Stimulated activated CD4-positive, alpha-beta T cell treated with anti-CD3 and anti-CD28 coated beads, Interleukin-12 subunit alpha, Interleukin-12 subunit beta, amount 100 ng/mL, for 24 hours (primary cell): ENCODE measurements at regions not wholly inside any gene's neighbourhood (a gene's known extent, or its start where the extent isn't known, plus 50 kb on each side); places are given as distances from the start of the nearest gene placed in this dataset.
"Not testable (repeated sequence)": the region's sequence is repeated elsewhere in the genome, so short reads cannot be mapped to it uniquely, and the experiment has no call there.

Experiments used
- DNase-seq, 2 experiments: peaks; one replicate each; pipeline ENCODE4 v3.0.0-alpha.2; 2020; ENCODE audit warnings: low read depth in 2 of 2

DNA sequence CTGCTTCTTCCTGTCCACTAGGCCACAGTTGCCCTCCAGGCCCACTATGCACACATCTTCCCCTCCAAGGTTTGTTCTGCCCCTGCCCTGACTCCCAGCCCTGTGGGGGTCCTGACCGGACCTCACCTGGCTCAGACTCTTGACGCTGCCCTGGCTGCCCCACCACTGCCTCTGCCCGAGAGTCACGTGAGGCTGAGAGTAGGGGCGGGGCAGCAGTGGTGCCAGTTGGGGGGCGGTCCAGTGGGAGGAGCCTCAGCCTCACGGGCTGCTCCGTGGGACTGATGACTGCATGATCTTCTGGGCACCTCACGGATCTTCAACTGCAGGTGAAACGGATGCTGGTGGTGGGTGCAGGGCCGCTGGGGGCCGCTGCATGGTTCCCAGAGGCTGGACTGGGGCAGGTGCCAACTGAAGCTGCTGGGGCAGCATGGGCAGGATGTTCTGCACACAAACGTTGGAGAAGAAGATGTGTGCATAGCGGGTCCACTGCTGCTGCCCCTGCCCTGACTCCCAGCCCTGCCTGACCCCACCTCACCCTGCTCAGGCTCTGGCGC, 77.6 kb downstream of the HHIPL2 start:
- DNase-seq, result not testable (repeated sequence)

DNA sequence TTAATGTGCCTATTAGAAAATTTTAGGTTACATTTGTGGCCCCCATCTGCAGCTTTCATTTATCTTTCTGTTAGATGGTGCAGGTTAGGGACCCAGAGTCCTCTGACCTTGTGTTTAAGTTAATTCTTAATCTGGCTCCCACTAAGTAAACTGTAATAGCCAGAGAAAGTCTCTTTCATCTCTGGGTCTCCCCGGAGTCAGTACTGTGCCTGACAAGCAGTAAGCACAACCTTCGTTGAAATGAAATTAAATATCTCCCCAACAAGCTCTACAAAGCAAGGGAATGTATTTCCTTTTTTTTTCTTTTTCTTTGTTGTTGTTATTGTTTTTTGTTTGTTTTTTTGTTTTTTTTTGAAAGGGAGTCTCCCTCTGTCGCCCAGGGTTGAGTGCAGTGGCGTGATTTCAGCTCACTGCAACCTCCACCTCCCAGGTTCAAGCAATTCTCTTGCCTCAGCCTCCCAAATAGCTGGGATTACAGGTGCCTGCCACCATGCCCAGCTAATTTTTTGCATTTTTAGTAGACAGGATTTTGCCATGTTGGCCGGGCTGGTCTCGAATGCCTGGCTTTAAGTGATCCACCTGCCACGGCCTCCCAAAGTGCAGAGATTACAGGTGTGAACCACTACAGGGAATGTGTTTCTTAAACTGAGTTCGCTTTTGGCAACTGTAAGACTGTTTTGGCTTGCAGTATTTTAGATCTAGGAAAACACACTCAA, 81.6 kb downstream of the HHIPL2 start:
- no peak for DNase-seq

DNA sequence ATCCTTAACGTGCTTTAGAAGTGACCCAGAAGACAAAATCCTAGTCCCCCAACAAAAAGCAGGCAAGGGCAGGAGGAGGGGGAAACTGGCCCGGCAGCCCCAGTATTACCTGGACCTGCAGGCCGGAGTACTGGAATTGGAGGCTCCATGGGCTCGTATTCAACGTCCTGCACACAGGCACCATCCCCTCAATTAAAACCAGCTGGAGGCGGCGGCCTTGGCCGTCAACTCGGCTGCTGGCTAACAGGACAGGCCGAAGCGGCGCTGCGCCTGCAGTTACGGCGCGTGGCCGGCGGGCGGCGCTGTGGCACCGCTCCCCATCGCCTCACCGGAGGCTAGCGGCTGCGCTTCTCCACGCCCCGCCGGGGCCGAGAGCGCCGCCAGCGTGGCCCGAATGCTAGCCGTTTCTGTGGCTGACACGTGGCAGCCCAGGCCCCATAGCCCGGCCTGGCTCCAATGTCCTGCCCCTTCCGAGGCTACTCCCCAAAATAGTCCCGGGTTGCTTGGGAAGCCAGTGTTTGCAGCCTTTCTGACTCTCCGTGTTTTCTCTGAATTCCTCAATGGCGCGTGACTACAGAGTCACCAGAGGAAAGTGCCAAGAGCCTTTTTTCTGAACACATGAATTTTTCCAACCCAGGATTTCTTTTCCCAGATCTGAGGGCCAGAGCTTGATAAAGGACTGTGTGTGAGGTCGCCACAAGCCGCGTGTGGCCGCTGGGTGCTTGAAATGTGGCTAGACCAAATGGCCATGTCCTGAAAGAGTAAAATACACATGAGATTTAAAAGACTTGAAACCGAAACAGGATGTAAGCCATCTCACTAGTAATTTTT, 82.5 kb downstream of the HHIPL2 start:
- peak; percentile 69 to 70 for DNase-seq

DNA sequence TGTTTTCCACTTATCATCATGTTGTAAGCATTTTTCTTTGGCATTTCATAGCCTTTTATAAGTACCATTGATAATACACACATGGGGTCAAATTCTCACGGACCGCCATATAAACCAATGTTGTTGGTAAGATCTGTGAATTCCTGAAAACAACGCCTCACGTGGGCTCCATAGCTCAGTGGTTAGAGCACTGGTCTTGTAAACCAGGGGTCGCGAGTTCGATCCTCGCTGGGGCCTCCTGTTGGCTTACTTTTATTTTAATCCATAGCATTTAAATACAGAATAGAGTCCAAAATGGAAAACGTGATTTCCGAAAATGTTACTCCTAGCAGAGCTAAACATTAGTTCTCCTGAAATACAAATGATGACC, 83.1 kb downstream of the HHIPL2 start:
- DNase-seq, result peak; percentile 53 to 74

DNA sequence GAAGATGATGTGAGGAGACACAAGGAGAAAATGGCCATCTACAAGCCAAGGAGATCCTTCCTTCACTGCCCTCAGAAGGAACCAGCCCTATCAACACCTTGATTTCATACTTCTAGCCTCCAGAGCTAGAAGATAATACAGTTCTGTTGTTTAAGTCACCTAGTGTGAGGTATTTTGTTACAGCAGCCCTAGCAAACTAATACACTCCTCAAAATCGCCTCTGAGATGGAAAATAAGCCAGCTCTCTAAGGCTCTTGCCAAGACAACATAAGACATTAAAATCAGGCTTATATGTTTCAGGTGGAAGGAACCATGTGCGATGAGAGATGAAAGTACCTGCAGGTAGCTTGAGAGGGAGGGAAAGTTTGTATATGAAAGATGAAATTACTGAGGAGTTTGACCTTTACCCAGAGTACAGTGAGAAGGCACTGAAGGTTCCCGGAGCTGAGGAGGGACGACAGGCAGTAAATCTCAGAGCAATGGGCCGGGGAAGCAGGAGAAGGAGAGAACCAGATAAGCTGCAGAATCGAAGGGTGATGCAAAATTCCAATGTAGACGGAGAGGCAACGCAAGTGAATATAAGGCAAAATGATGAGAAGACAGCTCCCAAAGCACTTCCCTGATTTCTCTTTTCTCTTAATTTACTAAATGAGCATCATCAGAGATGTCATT, 84.7 kb downstream of the HHIPL2 start:
- DNase-seq, result no peak

DNA sequence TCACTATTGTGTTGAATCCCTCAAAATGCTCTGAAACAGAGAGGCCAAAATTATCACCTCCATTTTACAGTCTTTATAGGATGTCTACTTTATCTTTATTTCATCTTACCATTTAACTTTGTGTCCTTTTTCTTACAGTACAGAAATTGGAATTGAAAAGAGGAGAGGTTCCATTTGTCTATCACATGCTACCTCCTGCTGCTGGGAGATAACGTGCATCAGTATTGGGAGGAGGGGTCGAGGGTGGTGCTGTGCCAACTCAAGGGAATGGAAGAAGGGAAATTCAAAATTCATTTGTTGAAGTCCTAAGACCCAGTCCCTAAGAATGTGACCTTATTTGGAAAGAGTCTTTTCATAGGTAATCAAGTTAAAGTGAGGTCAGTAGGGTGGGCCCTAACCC, 85.3 kb downstream of the HHIPL2 start:
- DNase-seq, result no peak

DNA sequence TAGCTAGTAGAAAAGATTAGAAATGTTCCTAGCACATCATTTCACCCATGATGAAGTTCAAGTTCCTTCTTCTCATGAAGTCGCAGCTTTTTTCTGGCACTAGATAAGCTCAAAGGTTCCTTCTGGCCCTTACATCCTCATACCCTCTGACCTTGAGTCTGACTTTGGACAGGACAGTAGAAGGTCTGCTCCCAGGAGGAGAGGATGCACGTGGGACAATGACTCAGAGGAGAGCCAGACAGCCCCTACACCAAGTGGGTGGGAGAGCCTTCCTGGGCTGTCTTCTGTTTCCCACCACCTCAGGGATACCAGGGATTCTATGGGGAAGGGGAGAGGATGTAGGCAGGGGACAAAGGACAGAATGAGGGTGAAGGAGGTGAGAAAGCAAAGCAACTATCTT, 86.0 kb downstream of the HHIPL2 start:
- DNase-seq, result no peak

DNA sequence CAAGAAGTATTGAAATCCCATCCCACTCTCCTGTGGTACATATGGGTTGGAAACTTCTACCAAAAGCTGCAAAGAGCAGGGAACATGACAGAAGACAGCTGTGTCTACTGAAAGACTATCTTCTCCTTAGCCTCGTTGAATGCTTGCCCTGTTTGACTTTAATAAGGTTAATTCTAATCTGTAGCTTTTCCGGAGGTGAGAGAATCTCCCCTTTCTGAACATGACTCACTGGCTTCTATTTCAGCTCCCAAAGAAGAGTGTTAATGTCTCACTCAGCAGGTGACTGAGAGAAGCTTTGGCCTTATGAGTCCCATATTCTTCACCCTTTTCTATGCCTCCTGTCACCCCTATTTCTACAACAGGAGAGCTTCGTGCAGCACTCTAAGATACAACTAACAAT, 88.3 kb downstream of the HHIPL2 start:
- no peak for DNase-seq

DNA sequence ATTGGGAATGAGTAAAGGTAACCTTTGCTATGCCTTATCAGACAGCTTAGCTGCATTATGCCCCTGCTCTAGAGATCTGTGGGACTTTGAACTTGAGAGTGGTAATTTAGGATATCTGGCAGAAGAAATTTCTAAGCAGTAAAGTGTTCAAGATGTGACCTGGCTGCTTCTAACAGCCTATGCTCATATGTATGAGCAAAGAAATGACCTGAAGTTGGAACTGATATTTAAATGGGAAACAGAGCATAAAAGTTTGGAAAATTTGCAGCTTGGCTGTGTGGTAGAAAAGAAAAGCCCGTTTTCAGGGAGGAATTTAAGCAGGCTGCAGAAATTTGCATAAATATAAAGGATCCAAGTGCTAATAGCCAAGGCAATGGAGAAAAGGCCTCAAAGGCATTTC, 90.4 kb downstream of the HHIPL2 start:
- no peak for DNase-seq

DNA sequence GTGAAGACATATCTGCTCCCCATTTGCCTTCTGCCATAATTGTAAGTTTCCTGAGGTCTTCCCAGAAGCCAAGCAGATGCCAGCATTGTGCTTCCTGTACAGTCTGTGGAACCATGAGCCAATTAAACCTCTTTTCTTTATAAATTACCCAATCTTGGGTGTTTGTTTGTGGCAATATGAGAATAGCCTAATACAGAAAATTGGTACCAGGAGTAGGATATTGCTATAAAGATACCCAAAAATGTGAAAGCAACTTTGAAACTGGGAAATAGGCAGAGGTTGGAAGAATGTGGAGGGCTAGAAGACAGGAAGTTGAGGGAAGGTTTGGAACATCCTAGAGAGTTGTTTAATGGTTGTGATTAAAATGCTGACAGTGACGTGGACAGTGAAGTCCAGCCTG, 90.8 kb downstream of the HHIPL2 start:
- DNase-seq, result no peak

DNA sequence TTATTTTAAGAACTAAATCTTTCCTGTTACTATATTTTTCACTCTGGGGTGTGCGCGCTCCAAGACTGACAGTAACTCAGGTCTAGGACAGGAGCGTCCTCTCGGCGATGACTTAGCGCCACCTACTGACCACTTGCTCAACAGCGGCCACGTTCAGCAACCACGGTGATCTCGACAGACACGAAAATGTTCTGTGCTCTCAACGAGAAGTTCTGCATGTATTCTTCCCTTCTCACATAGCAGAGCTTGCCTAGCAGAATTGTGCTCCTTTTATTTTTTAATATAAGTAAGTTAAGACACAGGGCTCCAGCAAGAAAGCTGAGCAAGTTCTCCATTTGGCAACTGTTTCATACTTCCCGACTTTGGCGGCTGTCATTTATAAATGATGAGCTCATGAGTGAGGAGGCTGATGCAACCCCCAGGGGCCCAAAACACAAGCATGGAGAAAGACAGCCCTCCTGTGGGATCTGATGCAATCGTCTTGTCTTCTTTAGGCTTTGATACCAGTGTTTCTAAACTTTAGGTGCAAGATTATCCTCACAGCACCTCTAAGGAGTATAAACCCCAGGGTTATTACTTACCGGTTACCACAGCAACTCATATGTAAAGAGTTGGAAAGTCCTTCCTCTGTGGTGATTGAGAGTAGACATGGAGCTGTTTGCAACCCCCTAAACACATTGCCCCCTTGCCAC, 92.6 kb downstream of the HHIPL2 start:
- peak; percentile 61 to 79 for DNase-seq

DNA sequence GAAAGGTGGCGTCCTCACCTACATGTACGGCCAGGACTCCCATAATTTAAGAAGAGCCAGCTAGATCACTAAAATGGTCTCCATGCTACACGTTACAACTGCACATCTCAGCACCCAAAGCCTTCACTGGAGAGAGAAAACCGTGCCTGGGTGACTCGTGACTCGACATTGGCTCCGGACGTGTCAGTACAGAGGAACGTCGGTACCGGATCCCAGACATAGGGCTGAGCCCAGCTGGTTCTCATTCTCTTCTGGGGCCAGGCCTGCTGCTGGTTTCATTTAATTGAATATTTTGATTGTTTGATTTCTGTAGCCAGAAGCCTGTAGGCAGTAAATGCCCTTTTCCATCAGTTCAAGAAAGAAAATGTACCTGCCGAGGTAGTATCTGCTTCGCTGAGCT, 93.1 kb downstream of the HHIPL2 start:
- DNase-seq, result no peak

DNA sequence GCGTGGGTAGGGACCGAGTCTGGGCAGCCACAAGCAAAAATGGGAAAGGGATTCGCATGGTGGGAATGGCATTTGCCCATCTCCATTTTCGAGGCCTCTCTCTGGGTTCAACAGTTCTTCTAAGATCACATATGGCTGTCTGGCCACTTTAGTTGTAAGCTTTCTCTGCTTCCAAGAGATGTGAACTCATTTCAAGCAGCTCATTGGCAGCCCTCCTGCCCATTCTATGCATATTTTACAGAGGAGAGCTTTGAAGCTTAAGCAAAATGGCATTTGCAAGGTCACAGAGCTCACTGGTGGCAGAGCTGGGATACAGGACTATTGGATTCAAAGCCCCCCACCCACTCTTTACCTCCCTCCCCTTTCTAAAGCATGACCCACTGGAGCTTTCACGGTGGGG, 93.7 kb downstream of the HHIPL2 start:
- no peak for DNase-seq

DNA sequence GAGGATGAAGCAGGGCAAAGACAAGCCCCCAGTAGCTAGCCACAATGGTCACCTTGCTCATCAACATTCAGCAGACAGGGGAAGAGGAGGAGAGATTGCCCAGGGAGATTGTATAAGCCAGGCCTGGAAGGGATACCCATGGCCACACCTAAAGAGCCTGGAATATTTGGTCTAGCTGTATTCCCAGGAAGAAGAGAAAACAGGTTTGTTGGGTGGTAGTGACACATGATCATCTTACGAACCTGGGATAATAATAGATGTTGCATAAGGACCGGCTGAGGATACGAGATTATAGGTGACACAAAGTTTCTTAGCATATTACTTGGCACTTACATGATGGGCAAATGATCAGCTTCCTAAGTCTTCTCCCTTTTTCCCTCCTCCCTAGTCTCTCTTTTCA, 95.9 kb downstream of the HHIPL2 start:
- no peak for DNase-seq

DNA sequence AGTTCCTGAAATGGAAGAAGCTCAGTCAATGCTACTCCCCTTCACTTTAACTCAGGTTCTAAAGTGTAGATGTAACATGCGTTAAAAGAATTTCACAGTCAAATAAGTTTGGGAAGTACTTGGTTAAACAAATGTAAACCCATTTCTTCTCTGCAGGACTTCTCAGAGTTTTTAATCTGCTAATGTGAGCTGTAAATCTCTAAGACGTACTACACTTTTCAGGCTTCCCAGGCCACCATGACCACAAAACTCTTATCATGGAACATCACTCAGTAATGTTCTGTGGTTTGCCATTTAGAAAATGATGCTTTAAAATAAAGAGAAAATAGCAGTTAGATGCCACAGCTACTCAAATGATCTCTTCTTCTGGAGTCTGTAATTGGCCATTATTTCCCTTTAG, 104.3 kb downstream of the HHIPL2 start:
- no peak for DNase-seq

DNA sequence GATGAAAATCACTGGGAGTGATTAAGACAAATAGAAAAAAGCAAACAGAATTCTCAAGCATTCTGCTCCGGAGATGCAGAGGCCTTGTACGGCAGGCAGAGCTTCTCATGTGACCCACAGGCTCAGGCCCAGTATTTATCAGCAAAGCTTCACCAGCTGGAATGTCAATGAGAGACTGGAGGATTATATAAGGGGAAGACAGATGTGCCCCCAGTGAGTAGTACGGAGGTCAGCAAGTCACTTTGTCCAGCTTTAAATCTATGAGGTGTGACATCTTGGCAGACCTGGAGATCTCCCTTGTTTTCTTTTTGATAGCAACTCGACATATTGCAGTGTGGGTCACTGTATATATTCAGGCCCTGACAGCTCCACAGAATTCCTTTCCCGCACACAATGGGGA, 106.8 kb downstream of the HHIPL2 start:
- DNase-seq, result no peak

DNA sequence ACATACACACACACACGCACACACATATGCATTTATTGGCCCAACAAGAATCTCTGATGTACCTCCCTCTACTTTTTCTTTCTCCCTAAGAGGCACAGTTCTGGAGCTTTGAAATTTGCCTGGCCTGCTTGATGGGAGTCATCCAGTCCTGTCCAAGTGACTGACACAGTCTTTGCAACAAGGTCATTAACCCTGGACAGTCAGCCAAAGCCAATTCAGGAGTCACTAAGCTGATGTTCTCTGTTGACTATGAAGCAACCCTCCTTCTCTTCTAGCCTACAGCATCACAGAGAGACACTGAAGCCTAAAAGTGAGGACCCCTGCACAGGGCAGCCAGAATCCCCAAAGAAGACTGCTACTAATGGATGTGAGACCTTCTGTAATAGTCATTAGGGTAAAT, 123.1 kb downstream of the HHIPL2 start:
- DNase-seq, result no peak

DNA sequence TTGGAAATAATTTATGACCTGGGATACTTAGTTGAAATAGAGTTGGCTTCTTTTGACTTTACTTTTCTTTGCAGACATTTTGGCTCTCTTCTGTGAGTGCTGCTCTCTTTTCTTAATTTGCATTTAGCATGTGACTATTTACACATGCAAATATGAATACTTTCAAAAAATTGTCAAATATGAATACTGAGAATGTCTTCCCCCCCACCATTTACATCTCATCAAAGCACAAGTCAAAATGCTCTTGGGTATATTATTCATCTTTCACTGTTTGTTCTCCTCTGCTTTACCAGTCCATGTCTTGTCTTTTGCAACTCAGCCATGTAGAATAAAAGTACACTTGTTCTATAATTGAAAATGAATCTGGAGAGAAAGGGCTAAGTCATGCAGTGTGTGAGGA, 126.5 kb downstream of the HHIPL2 start:
- DNase-seq, result no peak

DNA sequence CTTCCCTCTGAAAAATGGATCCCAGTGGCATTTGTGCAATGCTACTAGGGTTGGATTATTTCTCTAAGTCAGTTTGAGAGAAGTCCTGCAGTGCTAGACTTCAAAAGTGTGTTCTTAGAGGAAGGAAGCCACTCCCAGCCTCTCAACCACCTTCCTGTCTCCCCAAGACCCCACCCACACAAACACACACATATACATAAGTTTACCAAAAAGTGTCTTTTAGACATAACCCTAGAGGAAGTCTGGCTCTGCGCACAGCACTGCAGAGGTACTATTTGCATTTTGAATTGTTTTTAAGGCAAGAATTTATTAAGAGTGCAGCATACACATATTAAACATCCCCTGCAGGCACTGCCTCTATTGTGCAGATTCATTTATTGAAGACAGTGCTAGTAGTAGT, 127.3 kb downstream of the HHIPL2 start:
- no peak for DNase-seq

DNA sequence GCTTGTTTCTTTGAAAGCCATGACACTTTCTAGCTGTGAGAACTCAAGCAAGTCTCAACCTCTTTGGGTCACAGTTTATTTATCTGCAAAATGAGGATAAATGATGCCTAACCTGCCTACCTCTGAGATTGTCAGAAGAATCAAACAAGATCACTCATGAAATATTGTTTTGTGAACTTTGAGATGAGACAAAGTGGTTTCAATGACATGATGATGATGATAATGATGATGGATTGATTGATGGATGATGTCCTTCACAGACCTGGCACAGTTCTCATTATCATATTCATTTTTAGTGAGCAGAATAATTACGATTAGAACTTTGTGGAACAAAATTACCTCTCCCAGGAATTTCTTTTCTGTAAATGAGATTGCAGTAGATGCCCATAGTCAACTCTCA, 129.2 kb downstream of the HHIPL2 start:
- no peak for DNase-seq

DNA sequence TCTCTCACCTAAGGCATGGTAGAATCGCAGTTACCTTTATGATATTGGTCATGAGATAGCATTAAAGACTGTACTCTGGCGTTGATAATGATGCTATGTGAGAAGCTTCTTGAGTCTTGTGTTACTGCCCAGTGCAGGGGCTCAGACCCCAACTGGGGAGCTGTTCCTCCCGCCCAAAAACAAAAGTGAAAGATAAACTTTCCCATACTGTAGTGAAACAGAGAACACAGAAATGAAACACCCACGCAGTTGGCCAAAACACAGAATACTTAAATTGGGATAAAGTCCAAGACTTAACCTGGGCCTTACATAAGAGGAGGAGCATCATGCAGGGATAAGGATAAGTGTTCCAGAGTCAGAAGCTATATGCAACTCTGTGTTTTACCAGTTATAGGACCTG, 130.6 kb downstream of the HHIPL2 start:
- no peak for DNase-seq
